Breast epithelium (tissue), 4 donors: ENCODE measurements at regions not wholly inside any gene's neighbourhood (a gene's known extent, or its start where the extent isn't known, plus 50 kb on each side); places are given as distances from the start of the nearest gene placed in this dataset.

Experiments
- DNase-seq, 2 donors: peaks; one replicate each; pipeline ENCODE4 v3.0.0-alpha.2; 2019; ENCODE audit warnings: low spot score in 2 of 2
- H3K27ac ChIP-seq, 2 donors: fragments of 200-600 bp; sonication (generic) in 1 of 2; one replicate each; pipeline ENCODE4 v1.5.1; 2016 to 2019; ENCODE audit warnings: mild to moderate bottlenecking in 1 of 2
- H3K27me3 ChIP-seq, 2 donors: fragments of 200-600 bp; sonication (generic) in 1 of 2; one replicate each; pipeline versions ENCODE4 v1.5.1 to v1.6.0; 2017 to 2019; ENCODE audit warnings: control low read depth in 1 of 2, mild to moderate bottlenecking in 1 of 2
- H3K36me3 ChIP-seq: fragments of 200-600 bp; one replicate; pipeline ENCODE4 v1.5.1; 2019
- H3K4me1 ChIP-seq, 2 donors: fragments of 200-600 bp; sonication (generic); one replicate each; pipeline ENCODE4 v1.5.1; 2016 to 2019; ENCODE audit warnings: control low read depth in 1 of 2
- H3K4me3 ChIP-seq, 3 donors: fragments of 200-600 bp; sonication (generic); 1 replicate in 2 of 3; 2 replicates in 1 of 3; pipeline ENCODE4 v1.5.1; 2016 to 2019; ENCODE audit warnings: mild to moderate bottlenecking in 3 of 3, moderate library complexity in 2 of 3
- H3K9me3 ChIP-seq, 2 donors: fragments of 200-600 bp; sonication (generic) in 1 of 2; one replicate each; pipeline ENCODE4 v1.5.1; 2016 to 2019; ENCODE audit warnings: control low read depth in 1 of 2
- CTCF ChIP-seq, 3 donors: fragments of 450-650 bp; IDR thresholded peaks; one replicate each; pipeline ENCODE4 v1.5.1; 2016 to 2017; ENCODE audit warnings: antibody characterized with exemption in 3 of 3, mild to moderate bottlenecking in 3 of 3, moderate library complexity in 3 of 3
- POLR2A ChIP-seq: fragments of 450-650 bp; IDR thresholded peaks from one replicate; pipeline ENCODE4 v1.6.1; 2016; ENCODE audit warnings: antibody characterized with exemption, mild to moderate bottlenecking, moderate library complexity
- POLR2AphosphoS5 ChIP-seq, 3 donors: sonication (generic); formaldehyde crosslinking; IDR thresholded peaks; one replicate each; pipeline ENCODE4 v1.6.1; 2017; ENCODE audit warnings: antibody characterized with exemption in 3 of 3
- intact Hi-C: fragments of 100-400 bp; cut with DNase I; formaldehyde crosslinking; loops from one replicate; pipeline ENCODE4 v1.15.1; 2023; ENCODE audit warnings: low total_unique reads

- Histone ChIP-seq H3K4me3 (no peak overlapping the region), H3K27ac (no peak overlapping the region), H3K27me3 (no peaks in the 10 kb centered on the region), H3K4me1 (no peaks in the 10 kb centered on the region), H3K36me3 (no peaks in the 10 kb centered on the region), H3K9me3 (no peaks in the 10 kb centered on the region)
- no peak for DNase-seq
- intact Hi-C loops = no loop called here
- TF ChIP-seq POLR2AphosphoS5 (IDR thresholded peaks at IDR 0.05) = no peak
- TF ChIP-seq POLR2A = no peak
- no peak for TF ChIP-seq CTCF (IDR thresholded peaks at IDR 0.05)
Observed at GRCh38 chr16:62190426-62190825, 154.2 kb upstream of the CDH8 start.

- Histone ChIP-seq H3K36me3 (no peaks in the 10 kb centered on the region), H3K27ac (no peak overlapping the region), H3K4me3 (no peak overlapping the region), H3K9me3 (no peaks in the 10 kb centered on the region), H3K4me1 (no peaks in the 10 kb centered on the region), H3K27me3 (no peaks in the 10 kb centered on the region)
- intact Hi-C loops = no loop called here
- no peak for TF ChIP-seq POLR2A
- no peak for TF ChIP-seq CTCF (IDR thresholded peaks at IDR 0.05)
- TF ChIP-seq POLR2AphosphoS5 (IDR thresholded peaks at IDR 0.05) = no peak
- no peak for DNase-seq
Observed at GRCh38 chr16:62177351-62178203, 141.3 kb upstream of the CDH8 start.

- Histone ChIP-seq H3K36me3 (no peaks in the 10 kb centered on the region), H3K9me3 (peaks cover 0 to 5% of the 10 kb centered on the region in 2 donors)
- intact Hi-C loops = no loop called here
Observed at GRCh38 chr16:62170642-62171041, 134.4 kb upstream of the CDH8 start.

GRCh38 chr16:62167551-62167950 lies 131.3 kb upstream of the CDH8 start:
- intact Hi-C loops = no loop called here
- no peaks in the 10 kb centered on the region for H3K27me3 ChIP-seq
- peaks cover 0 to 12% of the 10 kb centered on the region in 2 donors for H3K9me3 ChIP-seq
- H3K4me1 ChIP-seq = no peaks in the 10 kb centered on the region
- H3K27ac ChIP-seq = no peak overlapping the region
- H3K4me3 ChIP-seq = no peak overlapping the region
- H3K36me3 ChIP-seq = no peaks in the 10 kb centered on the region
- TF ChIP-seq POLR2AphosphoS5 (IDR thresholded peaks at IDR 0.05) = no peak
- no peak for TF ChIP-seq CTCF (IDR thresholded peaks at IDR 0.05)
- no peak for TF ChIP-seq POLR2A
- DNase-seq = no peak

More at GRCh38 chr16:62170642-62171041, 134.4 kb upstream of the CDH8 start:
- no peak for DNase-seq
- Histone ChIP-seq H3K27me3 (no peaks in the 10 kb centered on the region), H3K27ac (no peak overlapping the region), H3K4me3 (no peak overlapping the region), H3K4me1 (no peaks in the 10 kb centered on the region)
- TF ChIP-seq POLR2A (no peak), POLR2AphosphoS5 (IDR thresholded peaks at IDR 0.05) (no peak), CTCF (IDR thresholded peaks at IDR 0.05) (no peak)

- intact Hi-C loops = no loop called here
- no peaks in the 10 kb centered on the region for H3K4me1 ChIP-seq
- H3K9me3 ChIP-seq = no peaks in the 10 kb centered on the region
- H3K4me3 ChIP-seq = no peak overlapping the region
- no peaks in the 10 kb centered on the region for H3K36me3 ChIP-seq
- H3K27ac ChIP-seq = no peak overlapping the region
- TF ChIP-seq POLR2AphosphoS5 (IDR thresholded peaks at IDR 0.05) (no peak), CTCF (IDR thresholded peaks at IDR 0.05) (no peak), POLR2A (no peak)
- no peak for DNase-seq
- H3K27me3 ChIP-seq = no peaks in the 10 kb centered on the region
Observed at GRCh38 chr16:62157544-62157943, 121.3 kb upstream of the CDH8 start.
